ENCODE measurements at regions not wholly inside any gene's neighbourhood (a gene's known extent, or its start where the extent isn't known, plus 50 kb on each side); places are given as distances from the start of the nearest gene placed in this dataset.

GRCh38 chr3:127050733-127051132 lies 67.8 kb downstream of the PLXNA1 start:
- WGBS, result 79% methylated on average over 7 of the region's 7 CpGs
- Histone ChIP-seq H3K27ac (ENCODE audit: low read depth in 1 of 2, low read length in 2 of 2) (no peak overlapping the region), H3K4me3 (ENCODE audit: low read depth in 1 of 3, low read length in 3 of 3) (no peak overlapping the region), H3K9ac (ENCODE audit: low read depth in 1 of 2, low read length in 2 of 2) (no peak overlapping the region), H3K9me3 (ENCODE audit: control insufficient read depth in 4 of 4, low read length in 3 of 4) (peaks cover 0 to 6% (median 2%) of the 10 kb centered on the region in 4 donors), H3K36me3 (ENCODE audit: control insufficient read depth in 4 of 4, insufficient read depth in 3 of 4, low read depth in 1 of 4, low read length in 3 of 4) (no peaks in the 10 kb centered on the region), H3K4me1 (ENCODE audit: control insufficient read depth in 4 of 4, insufficient read depth in 4 of 4, low read length in 3 of 4) (no peaks in the 10 kb centered on the region), H3K27me3 (ENCODE audit: control insufficient read depth in 4 of 4, insufficient read depth in 4 of 4, low read length in 3 of 4) (no peaks in the 10 kb centered on the region)
- TF ChIP-seq FOXA2 (IDR thresholded peaks at IDR 0.05) (no peak), NR2F2 (IDR thresholded peaks at IDR 0.05) (no peak), REST (IDR thresholded peaks at IDR 0.05) (no peak), SP1 (IDR thresholded peaks at IDR 0.05) (no peak), JUND (IDR thresholded peaks at IDR 0.05) (no peak), RXRA (IDR thresholded peaks at IDR 0.05) (no peak), TAF1 (conservative IDR thresholded peaks at IDR 0.05) (no peak), HNF4A (conservative IDR thresholded peaks at IDR 0.05) (no peak), FOXA1 (IDR thresholded peaks at IDR 0.05) (no peak), EGR1 (IDR thresholded peaks at IDR 0.05; ENCODE audit: low read depth in 2 of 2) (no peak), HNF4G (IDR thresholded peaks at IDR 0.05) (no peak), MAX (IDR thresholded peaks at IDR 0.05) (no peak), ATF3 (IDR thresholded peaks at IDR 0.05) (no peak), RAD21 (IDR thresholded peaks at IDR 0.05) (no peak), YY1 (IDR thresholded peaks at IDR 0.05) (no peak), ZBTB33 (IDR thresholded peaks at IDR 0.05) (no peak), GABPA (IDR thresholded peaks at IDR 0.05 in 1 of 2, conservative IDR thresholded peaks at IDR 0.05 in 1 of 2) (no peak), CTCF (IDR thresholded peaks at IDR 0.05; ENCODE audit: low read depth, low read length, missing input control) (no peak)
- no peak for DNase-seq (ENCODE audit: low spot score)
